ENCODE measurements at regions not wholly inside any gene's neighbourhood (a gene's known extent, or its start where the extent isn't known, plus 50 kb on each side); places are given as distances from the start of the nearest gene placed in this dataset.

DNA sequence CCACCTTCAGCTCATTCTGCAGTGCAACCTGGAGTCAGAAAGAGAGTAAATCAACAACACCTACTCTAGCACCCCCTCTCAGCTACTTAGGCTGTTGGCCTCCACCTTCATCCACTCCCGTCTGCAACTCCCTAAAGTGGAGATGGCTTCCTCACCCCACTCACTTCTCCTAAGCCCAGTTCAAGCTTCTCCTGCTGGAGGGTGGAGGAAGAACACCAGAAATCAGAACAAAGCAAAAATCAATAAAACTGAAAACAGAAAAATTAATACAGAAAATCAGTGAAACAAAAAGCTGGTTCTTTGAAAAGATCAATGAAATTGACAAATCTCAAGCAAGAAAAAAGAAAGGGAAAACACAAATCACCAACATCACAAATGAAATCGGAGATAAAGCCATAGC lies 191.7 kb downstream of the ANAPC1 start:
- H3K4me3 ChIP-seq (ENCODE audit: low read depth, low read length), result no peak overlapping the region
- TF ChIP-seq, protein P1, sequence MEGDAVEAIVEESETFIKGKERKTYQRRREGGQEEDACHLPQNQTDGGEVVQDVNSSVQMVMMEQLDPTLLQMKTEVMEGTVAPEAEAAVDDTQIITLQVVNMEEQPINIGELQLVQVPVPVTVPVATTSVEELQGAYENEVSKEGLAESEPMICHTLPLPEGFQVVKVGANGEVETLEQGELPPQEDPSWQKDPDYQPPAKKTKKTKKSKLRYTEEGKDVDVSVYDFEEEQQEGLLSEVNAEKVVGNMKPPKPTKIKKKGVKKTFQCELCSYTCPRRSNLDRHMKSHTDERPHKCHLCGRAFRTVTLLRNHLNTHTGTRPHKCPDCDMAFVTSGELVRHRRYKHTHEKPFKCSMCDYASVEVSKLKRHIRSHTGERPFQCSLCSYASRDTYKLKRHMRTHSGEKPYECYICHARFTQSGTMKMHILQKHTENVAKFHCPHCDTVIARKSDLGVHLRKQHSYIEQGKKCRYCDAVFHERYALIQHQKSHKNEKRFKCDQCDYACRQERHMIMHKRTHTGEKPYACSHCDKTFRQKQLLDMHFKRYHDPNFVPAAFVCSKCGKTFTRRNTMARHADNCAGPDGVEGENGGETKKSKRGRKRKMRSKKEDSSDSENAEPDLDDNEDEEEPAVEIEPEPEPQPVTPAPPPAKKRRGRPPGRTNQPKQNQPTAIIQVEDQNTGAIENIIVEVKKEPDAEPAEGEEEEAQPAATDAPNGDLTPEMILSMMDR (conservative IDR thresholded peaks at IDR 0.05; ENCODE audit: low read depth, low read length), result peak; percentile 34
- DNase-seq (ENCODE audit: low read depth), result no peak

DNA sequence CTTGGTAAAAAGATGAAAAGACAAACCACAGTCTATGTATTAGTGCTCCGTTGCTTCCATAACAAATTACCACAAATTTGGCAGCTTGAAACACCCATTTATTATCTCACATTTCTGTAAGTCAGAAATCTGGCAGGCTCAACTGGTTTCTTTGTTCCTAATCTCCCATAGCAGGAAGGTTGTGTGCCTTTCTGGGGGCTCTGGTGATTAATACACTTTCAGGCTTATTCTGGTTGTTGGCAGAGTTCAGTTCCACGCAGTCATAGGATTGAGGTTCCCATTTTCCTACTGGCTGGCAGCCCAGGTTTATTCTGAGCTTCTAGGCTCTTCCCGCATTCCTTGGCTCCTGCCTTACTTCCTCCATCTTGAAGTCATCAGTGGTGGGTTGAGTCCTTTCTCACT lies 189.3 kb downstream of the ANAPC1 start:
- peak; percentile 33 for DNase-seq (ENCODE audit: low read depth)
- TF ChIP-seq, protein P1 (conservative IDR thresholded peaks at IDR 0.05; ENCODE audit: low read depth, low read length), result no peak
- H3K4me3 ChIP-seq (ENCODE audit: low read depth, low read length), result no peak overlapping the region

DNA sequence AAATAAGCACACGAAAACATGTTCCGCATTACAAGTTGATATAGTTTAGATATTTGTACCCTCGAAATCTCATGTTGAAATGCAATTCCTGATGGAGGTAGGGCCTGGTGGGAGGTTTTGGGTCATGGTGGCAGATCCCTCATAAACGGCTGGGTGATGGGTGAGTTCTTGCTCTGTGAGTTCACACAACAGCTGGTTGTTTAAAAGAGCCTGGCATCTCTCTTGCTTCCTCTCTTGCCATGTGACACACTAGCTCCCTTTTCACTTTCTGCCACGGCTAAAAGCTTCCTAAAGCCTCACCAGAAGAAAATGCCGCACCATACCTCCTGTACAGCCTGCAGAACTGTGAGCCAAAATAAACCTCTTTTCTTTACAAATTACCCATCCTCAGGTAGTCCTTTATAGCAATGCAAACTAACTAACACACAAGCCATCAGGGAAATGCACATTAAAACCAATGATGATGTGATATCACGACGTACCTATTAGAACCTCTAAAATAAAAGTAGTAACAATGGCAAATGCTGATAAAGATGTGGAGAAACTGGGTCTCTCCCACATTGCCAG lies 188.5 kb downstream of the ANAPC1 start:
- no peak overlapping the region for H3K4me3 ChIP-seq (ENCODE audit: low read depth, low read length)
- TF ChIP-seq, protein P1 (conservative IDR thresholded peaks at IDR 0.05; ENCODE audit: low read depth, low read length), result no peak

DNA sequence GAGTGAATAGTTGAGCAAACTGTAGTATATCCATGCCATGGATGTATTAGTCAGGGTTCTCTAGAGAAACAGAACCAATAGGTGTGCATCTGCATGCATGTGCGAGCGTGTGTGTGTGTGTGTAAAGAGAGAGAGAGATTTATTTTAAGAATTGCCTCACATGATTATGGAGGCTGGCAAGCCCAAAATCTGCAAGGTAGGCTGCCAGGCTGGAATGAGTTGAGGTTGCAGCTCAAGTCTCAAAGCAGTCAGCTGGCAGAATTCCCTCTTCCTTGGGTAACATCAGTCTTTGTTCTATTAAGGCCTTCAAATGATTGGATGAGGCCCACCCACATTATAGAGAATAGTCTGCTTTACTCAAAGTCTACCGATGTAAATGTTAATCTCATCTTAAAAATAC lies 187.8 kb downstream of the ANAPC1 start:
- DNase-seq (ENCODE audit: low read depth), result no peak
- no peak overlapping the region for H3K4me3 ChIP-seq (ENCODE audit: low read depth, low read length)
- TF ChIP-seq, protein P1 (conservative IDR thresholded peaks at IDR 0.05; ENCODE audit: low read depth, low read length), result no peak

More for the DNA sequence above, 188.5 kb downstream of the ANAPC1 start:
- no peak for DNase-seq (ENCODE audit: low read depth)

DNA sequence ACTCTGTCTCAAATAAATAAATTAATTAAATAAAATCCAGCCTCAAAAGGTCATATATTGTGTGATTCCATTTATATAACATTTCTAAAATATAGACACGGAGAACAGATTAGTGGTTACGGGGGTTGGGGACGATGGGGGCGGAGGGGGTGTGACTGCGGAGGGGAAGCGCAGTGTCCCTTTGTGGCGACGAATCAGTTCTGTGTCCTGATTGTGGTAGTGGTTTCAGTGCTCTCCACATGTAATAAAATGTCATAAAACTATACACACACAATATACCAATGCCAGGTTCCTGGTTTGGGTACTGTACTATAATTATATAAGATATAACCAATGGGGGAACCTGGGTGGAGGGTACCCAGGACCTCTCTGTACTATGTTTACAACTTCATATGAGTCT lies 186.4 kb downstream of the ANAPC1 start:
- TF ChIP-seq, protein P1 (conservative IDR thresholded peaks at IDR 0.05; ENCODE audit: low read depth, low read length), result no peak
- no peak overlapping the region for H3K4me3 ChIP-seq (ENCODE audit: low read depth, low read length)
- no peak for DNase-seq (ENCODE audit: low read depth)

DNA sequence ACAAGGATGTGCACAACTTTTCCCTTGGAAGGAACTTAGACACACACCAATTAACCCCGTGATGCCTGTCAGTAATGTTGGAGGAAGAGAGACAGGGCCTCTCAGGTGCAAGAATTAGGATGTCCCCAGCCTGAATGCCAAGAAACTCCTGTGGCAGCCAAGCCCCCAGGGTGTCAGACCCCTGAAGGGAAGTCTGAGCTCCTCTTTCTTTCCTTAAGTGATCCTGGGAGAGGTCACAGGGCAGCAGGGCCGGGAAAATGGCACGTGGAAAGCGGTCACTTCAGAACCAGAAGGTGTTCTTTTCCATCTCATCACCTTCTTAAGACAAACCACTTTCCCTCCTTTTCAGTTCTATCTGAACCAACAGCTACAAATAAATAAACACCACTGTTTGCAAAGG lies 185.9 kb downstream of the ANAPC1 start:
- TF ChIP-seq, protein P1 (conservative IDR thresholded peaks at IDR 0.05; ENCODE audit: low read depth, low read length), result no peak
- DNase-seq (ENCODE audit: low read depth), result no peak
- H3K4me3 ChIP-seq (ENCODE audit: low read depth, low read length), result no peak overlapping the region

All from choroid plexus epithelial cell (primary cell).